ENCODE measurements at regions not wholly inside any gene's neighbourhood (a gene's known extent, or its start where the extent isn't known, plus 50 kb on each side); places are given as distances from the start of the nearest gene placed in this dataset.
"Not testable (repeated sequence)": the region's sequence is repeated elsewhere in the genome, so short reads cannot be mapped to it uniquely, and the experiment has no call there.

GRCh38 chr4:164337219-164337944 is 416.5 kb upstream of the SMIM31 start:
- no peak for DNase-seq (ENCODE audit: low read depth)
- TF ChIP-seq CTCF (conservative IDR thresholded peaks at IDR 0.05; ENCODE audit: low read depth, low read length): no peak

DNA sequence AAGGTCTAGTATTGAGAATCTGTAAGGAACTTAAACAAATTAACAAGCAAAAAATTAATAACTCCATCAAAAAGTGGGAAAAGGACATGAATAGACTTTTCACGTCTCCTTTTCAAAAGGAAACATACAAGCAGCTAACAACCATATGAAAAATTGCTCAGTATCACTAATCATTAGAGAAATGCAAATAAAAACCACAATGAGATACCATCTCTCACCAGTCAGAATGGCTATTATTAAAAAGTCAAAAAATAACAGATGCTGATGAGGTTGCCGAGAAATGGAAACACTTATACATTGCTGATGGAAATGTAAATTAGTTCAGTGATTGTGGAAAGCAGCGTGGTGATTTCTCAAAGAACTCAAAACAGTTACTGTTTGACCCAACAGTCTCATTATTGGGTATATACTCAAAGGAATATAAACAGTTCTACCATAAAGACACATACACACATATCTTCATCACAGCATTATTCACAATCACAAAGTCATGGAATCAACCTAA is 410.4 kb upstream of the SMIM31 start:
- no peak for TF ChIP-seq CTCF (conservative IDR thresholded peaks at IDR 0.05; ENCODE audit: low read depth, low read length)
- H3K4me3 ChIP-seq (ENCODE audit: low read depth, low read length): no peak overlapping the region
- DNase-seq (ENCODE audit: low read depth): no peak

More at GRCh38 chr4:164337219-164337944, 416.5 kb upstream of the SMIM31 start:
- H3K4me3 ChIP-seq (ENCODE audit: low read depth, low read length): no peak overlapping the region

DNA sequence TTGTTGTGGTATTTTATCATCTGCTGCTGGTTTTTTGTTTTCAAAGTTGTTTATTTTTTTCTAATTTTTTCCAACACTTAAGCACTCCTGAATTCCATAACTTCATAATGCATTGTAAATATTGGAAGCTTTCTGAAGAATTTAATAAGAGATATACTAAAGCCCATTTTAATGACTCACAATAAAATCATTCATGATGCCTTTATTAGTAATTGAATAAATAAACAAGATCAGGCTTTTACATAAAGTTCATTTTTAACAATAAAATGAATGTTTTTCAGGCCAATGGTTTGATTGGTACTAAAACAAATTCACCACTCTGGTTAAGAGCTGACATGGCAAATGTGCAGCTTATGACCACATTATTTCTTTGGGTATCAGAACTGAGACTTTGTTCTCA is 408.2 kb upstream of the SMIM31 start:
- TF ChIP-seq CTCF (conservative IDR thresholded peaks at IDR 0.05; ENCODE audit: low read depth, low read length): no peak
- DNase-seq (ENCODE audit: low read depth): no peak
- no peak overlapping the region for H3K4me3 ChIP-seq (ENCODE audit: low read depth, low read length)

GRCh38 chr4:164350061-164350460 is 403.9 kb upstream of the SMIM31 start:
- no peak overlapping the region for H3K4me3 ChIP-seq (ENCODE audit: low read depth, low read length)
- TF ChIP-seq CTCF (conservative IDR thresholded peaks at IDR 0.05; ENCODE audit: low read depth, low read length): no peak
- no peak for DNase-seq (ENCODE audit: low read depth)

GRCh38 chr4:164350716-164351115 is 403.2 kb upstream of the SMIM31 start:
- not testable (repeated sequence) for DNase-seq (ENCODE audit: low read depth); H3K4me3 ChIP-seq (ENCODE audit: low read depth, low read length)

DNA sequence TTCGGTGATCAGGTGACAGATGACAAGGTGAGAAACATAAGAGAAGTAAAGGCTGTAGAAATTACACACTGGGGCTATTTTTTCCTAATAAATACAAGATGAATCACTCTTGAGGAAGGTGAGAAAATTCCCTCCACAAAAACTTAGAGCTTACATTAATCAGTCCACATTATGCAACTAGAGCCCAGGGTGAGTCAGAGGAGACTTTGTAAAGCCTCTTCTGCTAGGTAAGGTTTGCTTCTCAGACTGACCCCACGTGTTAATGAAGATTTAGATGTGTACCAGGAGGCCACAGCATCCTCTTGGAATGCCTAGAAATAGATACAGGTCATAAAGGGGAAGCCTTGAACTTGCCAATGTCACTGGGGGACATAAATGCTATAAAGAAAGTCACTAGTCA is 396.0 kb upstream of the SMIM31 start:
- no peak for DNase-seq (ENCODE audit: low read depth)
- H3K4me3 ChIP-seq (ENCODE audit: low read depth, low read length): no peak overlapping the region
- TF ChIP-seq CTCF (conservative IDR thresholded peaks at IDR 0.05; ENCODE audit: low read depth, low read length): no peak

DNA sequence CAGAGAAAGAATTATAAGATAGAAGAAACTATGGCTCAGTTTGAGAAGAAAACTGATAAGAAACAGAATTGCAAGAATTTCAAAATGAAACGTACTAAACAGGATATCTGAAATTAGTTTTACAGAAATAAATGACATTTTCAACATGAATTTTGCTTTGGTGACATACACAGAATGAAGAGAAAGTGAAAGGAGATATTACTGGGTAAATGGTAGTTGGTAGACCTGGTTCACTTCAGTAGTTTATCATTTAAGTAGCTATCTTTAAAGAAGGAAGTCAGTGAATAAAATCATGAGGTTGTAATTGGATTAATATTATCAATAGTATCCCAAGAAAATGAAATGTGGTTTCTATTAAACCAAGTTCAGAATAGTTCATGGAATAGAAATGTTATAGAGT is 395.5 kb upstream of the SMIM31 start:
- TF ChIP-seq CTCF (conservative IDR thresholded peaks at IDR 0.05; ENCODE audit: low read depth, low read length): no peak
- H3K4me3 ChIP-seq (ENCODE audit: low read depth, low read length): no peak overlapping the region
- DNase-seq (ENCODE audit: low read depth): no peak
